PC-3 (cell line): ENCODE measurements at regions not wholly inside any gene's neighbourhood (a gene's known extent, or its start where the extent isn't known, plus 50 kb on each side); places are given as distances from the start of the nearest gene placed in this dataset.

ENCODE experiments used
- EZH2 ChIP-seq: fragments of 300-600 bp; sonication (generic); IDR thresholded peaks from one replicate; pipeline ENCODE4 v1.6.1; 2017; ENCODE audit warnings: antibody characterized with exemption, mild to moderate bottlenecking, low read length; ENCODE audit not compliant: unreplicated experiment
- EZH2phosphoT487 ChIP-seq: fragments of 300-600 bp; sonication (generic); IDR thresholded peaks from 2 replicates; pipeline ENCODE4 v1.6.1; 2018; ENCODE audit warnings: mild to moderate bottlenecking, antibody characterized with exemption, low read length, borderline replicate concordance

DNA sequence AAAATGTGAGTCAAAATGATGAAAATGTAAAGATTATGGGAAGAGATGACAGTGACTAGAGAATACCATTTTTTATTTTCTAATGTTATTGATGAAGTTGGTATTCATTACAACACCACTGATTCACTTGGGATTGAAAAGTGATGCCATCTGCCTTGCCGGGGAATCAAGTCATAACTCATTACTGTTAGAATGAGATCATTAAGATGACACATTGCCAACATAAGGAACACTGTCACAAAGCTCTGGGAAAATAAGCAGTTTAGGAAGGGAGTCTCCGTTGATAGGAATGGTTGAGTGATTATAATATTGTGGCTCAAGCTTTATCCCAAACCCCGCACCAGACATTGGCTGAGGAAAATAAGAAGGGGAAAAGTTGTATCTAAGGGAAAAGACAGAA lies 121.5 kb upstream of the PLPP4 start:
- no peak for TF ChIP-seq EZH2phosphoT487
- TF ChIP-seq EZH2 = no peak
